Epithelial cell of proximal tubule (primary cell): ENCODE measurements at regions not wholly inside any gene's neighbourhood (a gene's known extent, or its start where the extent isn't known, plus 50 kb on each side); places are given as distances from the start of the nearest gene placed in this dataset.
A peak's percentile ranks its signal among the peaks of the same experiment; 100 is the strongest.

Experiments
- DNase-seq: peaks from one replicate; pipeline ENCODE4 v3.0.0-alpha.2; 2011; ENCODE audit warnings: low read depth
- H3K4me3 ChIP-seq: 2 replicates; pipeline ENCODE4 v1.5.1; 2011; ENCODE audit warnings: low read depth, mild to moderate bottlenecking, low read length
- CTCF ChIP-seq: conservative IDR thresholded peaks from 2 replicates; pipeline ENCODE4 v1.5.1; 2012; ENCODE audit warnings: low read depth, mild to moderate bottlenecking, low read length

GRCh38 chrX:20459410-20460350 is 193.0 kb upstream of the RPS6KA3 start:
- H3K4me3 ChIP-seq: no peak overlapping the region
- no peak for TF ChIP-seq CTCF
- DNase-seq: no peak

DNA sequence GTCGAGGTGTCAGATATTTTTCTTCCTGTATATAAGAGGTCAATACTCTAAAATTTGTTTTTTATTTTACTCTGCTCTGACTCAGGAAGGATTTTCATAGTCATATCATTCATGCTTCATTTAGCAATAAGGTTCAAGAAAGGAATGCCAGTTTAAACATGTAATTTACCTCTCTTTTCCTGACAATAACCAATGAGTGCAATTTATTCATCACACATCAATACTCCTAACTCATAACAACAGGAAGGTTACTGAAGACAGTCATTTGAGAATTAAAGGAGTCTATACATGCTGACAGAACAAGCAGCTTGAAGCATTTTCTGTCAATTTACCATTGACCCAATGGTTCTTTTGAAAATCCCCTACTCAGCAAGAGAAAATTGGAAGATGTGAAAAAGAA is 190.3 kb upstream of the RPS6KA3 start:
- H3K4me3 ChIP-seq: no peak overlapping the region
- no peak for TF ChIP-seq CTCF
- no peak for DNase-seq

GRCh38 chrX:20455001-20455400 is 188.3 kb upstream of the RPS6KA3 start:
- no peak overlapping the region for H3K4me3 ChIP-seq
- no peak for DNase-seq
- TF ChIP-seq CTCF: no peak

DNA sequence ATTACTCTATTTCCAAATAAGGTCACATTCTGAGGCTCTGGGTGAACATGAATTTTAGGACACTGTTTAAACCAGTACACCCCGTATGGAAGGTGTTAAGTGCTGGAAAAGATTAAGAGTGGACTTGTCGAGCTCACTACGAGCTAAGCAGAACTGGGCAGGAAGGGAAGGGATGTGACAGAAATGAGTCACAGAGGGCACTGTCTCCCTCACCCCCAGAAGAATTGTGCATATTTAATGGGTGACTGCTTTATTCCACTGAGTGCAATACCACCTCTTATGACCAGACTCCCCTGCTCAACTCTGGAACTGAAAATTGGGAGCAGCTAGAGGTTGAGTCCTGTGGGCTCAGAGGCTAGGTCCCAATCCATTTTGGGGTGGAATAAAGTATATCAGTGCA is 187.4 kb upstream of the RPS6KA3 start:
- no peak overlapping the region for H3K4me3 ChIP-seq
- DNase-seq: peak; percentile 7
- no peak for TF ChIP-seq CTCF

- TF ChIP-seq CTCF: no peak
- no peak for DNase-seq
- no peak overlapping the region for H3K4me3 ChIP-seq
Measured at GRCh38 chrX:20452487-20452886, 185.8 kb upstream of the RPS6KA3 start.

GRCh38 chrX:20451929-20452328 is 185.2 kb upstream of the RPS6KA3 start:
- no peak for DNase-seq
- TF ChIP-seq CTCF: no peak
- H3K4me3 ChIP-seq: no peak overlapping the region

- TF ChIP-seq CTCF: no peak
- H3K4me3 ChIP-seq: no peak overlapping the region
- no peak for DNase-seq
Measured at GRCh38 chrX:20445109-20445508, 178.4 kb upstream of the RPS6KA3 start.
